GM12872 (cell line): ENCODE measurements at regions not wholly inside any gene's neighbourhood (a gene's known extent, or its start where the extent isn't known, plus 50 kb on each side); places are given as distances from the start of the nearest gene placed in this dataset.

ENCODE experiments used
- CTCF ChIP-seq: IDR thresholded peaks from 3 replicates; pipeline ENCODE4 v1.5.1; 2011; ENCODE audit warnings: low read depth, mild to moderate bottlenecking, low read length, moderate library complexity; ENCODE audit not compliant: insufficient read depth

GRCh38 chr6:165762876-165763275, 99.8 kb upstream of the PDE10A start:
- no peak for TF ChIP-seq CTCF

- no peak for TF ChIP-seq CTCF
Observed at GRCh38 chr6:165762125-165762524, 99.1 kb upstream of the PDE10A start.

- TF ChIP-seq CTCF = no peak
Observed at GRCh38 chr6:165760803-165761185, 97.8 kb upstream of the PDE10A start.

GRCh38 chr6:165760126-165760802, 97.2 kb upstream of the PDE10A start:
- TF ChIP-seq CTCF = no peak

- no peak for TF ChIP-seq CTCF
Observed at GRCh38 chr6:165758441-165758840, 95.4 kb upstream of the PDE10A start.

GRCh38 chr6:165755583-165755982, 92.5 kb upstream of the PDE10A start:
- TF ChIP-seq CTCF = no peak

GRCh38 chr6:165753506-165753905, 90.5 kb upstream of the PDE10A start:
- no peak for TF ChIP-seq CTCF

- TF ChIP-seq CTCF = no peak
Observed at GRCh38 chr6:165752451-165752850, 89.4 kb upstream of the PDE10A start.
